ENCODE measurements at regions not wholly inside any gene's neighbourhood (a gene's known extent, or its start where the extent isn't known, plus 50 kb on each side); places are given as distances from the start of the nearest gene placed in this dataset.

DNA sequence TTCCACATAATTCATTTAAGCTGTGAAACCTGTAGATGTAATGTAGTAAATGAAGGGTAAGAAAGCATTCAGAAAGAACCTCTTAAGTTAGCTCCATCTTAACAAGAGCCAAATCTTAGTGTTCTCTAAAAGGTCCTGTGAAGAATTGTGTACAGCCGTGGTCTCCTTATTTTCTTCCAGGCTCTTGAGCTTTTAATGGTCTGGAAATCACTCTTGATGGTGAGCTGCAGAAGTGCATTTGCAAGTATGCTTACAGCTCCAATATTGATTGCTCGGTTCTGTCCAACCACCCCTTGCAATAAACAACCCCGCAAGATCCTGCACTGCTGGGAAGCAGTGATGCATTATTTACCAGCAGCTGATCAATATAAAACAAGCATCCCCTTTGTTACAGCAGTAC lies 690.8 kb upstream of the FZD8 start:
- no peaks in the 10 kb centered on the region for H3K36me3 Mint-ChIP-seq (ENCODE audit: low read depth)
- DNase-seq, result no peak
- POLR2A ChIA-PET, result no interaction called here
- no peak overlapping the region for H3K4me3 Mint-ChIP-seq
- H3K27me3 Mint-ChIP-seq, result no peaks in the 10 kb centered on the region
- CTCF ChIA-PET, result no interaction called here
- no peak for ATAC-seq
- no peak overlapping the region for H3K27ac Mint-ChIP-seq
- intact Hi-C loops (cut with micrococcal nuclease), result no loop called here
- no peaks in the 10 kb centered on the region for H3K9me3 Mint-ChIP-seq
- no peaks in the 10 kb centered on the region for H3K4me1 Mint-ChIP-seq (ENCODE audit: low read depth)
- TF ChIP-seq, protein P1, sequence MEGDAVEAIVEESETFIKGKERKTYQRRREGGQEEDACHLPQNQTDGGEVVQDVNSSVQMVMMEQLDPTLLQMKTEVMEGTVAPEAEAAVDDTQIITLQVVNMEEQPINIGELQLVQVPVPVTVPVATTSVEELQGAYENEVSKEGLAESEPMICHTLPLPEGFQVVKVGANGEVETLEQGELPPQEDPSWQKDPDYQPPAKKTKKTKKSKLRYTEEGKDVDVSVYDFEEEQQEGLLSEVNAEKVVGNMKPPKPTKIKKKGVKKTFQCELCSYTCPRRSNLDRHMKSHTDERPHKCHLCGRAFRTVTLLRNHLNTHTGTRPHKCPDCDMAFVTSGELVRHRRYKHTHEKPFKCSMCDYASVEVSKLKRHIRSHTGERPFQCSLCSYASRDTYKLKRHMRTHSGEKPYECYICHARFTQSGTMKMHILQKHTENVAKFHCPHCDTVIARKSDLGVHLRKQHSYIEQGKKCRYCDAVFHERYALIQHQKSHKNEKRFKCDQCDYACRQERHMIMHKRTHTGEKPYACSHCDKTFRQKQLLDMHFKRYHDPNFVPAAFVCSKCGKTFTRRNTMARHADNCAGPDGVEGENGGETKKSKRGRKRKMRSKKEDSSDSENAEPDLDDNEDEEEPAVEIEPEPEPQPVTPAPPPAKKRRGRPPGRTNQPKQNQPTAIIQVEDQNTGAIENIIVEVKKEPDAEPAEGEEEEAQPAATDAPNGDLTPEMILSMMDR (IDR thresholded peaks at IDR 0.05), result no peak

DNA sequence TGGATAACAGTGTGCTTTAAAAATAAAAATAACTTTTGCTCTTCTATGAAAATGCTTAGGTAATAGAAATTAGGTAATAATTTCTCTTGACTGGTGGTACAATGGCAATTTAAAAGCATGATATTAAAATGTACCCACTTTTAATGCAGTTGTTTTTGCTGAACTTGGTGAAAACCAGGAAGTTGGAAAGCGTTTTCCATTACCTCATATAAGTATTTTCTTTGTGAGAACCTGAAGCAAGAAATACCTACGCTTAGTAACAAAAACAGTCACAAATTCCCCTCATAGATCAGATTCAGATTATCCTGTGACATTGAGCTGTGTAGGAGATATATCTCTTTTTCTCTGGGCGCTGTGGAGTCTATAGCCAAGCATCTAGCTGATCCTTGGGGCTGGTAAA lies 689.0 kb upstream of the FZD8 start:
- intact Hi-C loops (cut with micrococcal nuclease), result no loop called here
- CTCF ChIA-PET, result no interaction called here
- no peaks in the 10 kb centered on the region for H3K4me1 Mint-ChIP-seq (ENCODE audit: low read depth)
- no peak overlapping the region for H3K4me3 Mint-ChIP-seq
- no peaks in the 10 kb centered on the region for H3K9me3 Mint-ChIP-seq
- no peaks in the 10 kb centered on the region for H3K36me3 Mint-ChIP-seq (ENCODE audit: low read depth)
- ATAC-seq (no peak), DNase-seq (no peak)
- H3K27ac Mint-ChIP-seq, result no peak overlapping the region
- no peaks in the 10 kb centered on the region for H3K27me3 Mint-ChIP-seq
- POLR2A ChIA-PET, result no interaction called here
- TF ChIP-seq, protein P1 (IDR thresholded peaks at IDR 0.05), result no peak

GRCh38 chr10:36325815-36326214 lies 683.7 kb upstream of the FZD8 start:
- CTCF ChIA-PET, result no interaction called here
- TF ChIP-seq, protein P1 (IDR thresholded peaks at IDR 0.05), result no peak
- H3K9me3 Mint-ChIP-seq, result peaks cover 13% of the 10 kb centered on the region
- no peaks in the 10 kb centered on the region for H3K36me3 Mint-ChIP-seq (ENCODE audit: low read depth)
- H3K4me1 Mint-ChIP-seq (ENCODE audit: low read depth), result no peaks in the 10 kb centered on the region
- DNase-seq (no peak), ATAC-seq (no peak)
- no peak overlapping the region for H3K4me3 Mint-ChIP-seq
- H3K27me3 Mint-ChIP-seq, result no peaks in the 10 kb centered on the region
- intact Hi-C loops (cut with micrococcal nuclease), result no loop called here
- POLR2A ChIA-PET, result no interaction called here
- H3K27ac Mint-ChIP-seq, result no peak overlapping the region

- peaks cover 17% of the 10 kb centered on the region for H3K9me3 Mint-ChIP-seq
- ChIA-PET POLR2A (no interaction called here), CTCF (no interaction called here)
- no peaks in the 10 kb centered on the region for H3K36me3 Mint-ChIP-seq (ENCODE audit: low read depth)
- ATAC-seq (no peak), DNase-seq (no peak)
- TF ChIP-seq, protein P1 (IDR thresholded peaks at IDR 0.05), result no peak
- H3K27ac Mint-ChIP-seq, result no peak overlapping the region
- intact Hi-C loops (cut with micrococcal nuclease), result no loop called here
- no peaks in the 10 kb centered on the region for H3K4me1 Mint-ChIP-seq (ENCODE audit: low read depth)
- H3K4me3 Mint-ChIP-seq, result no peak overlapping the region
- H3K27me3 Mint-ChIP-seq, result no peaks in the 10 kb centered on the region
Measured at GRCh38 chr10:36324831-36325230, 682.7 kb upstream of the FZD8 start.

GRCh38 chr10:36313142-36313541 lies 671.0 kb upstream of the FZD8 start:
- H3K4me3 Mint-ChIP-seq, result no peak overlapping the region
- TF ChIP-seq, protein P1 (IDR thresholded peaks at IDR 0.05), result no peak
- H3K9me3 Mint-ChIP-seq, result peaks cover 2% of the 10 kb centered on the region
- no peaks in the 10 kb centered on the region for H3K36me3 Mint-ChIP-seq (ENCODE audit: low read depth)
- DNase-seq (no peak), ATAC-seq (no peak)
- H3K4me1 Mint-ChIP-seq (ENCODE audit: low read depth), result no peaks in the 10 kb centered on the region
- H3K27me3 Mint-ChIP-seq, result no peaks in the 10 kb centered on the region
- POLR2A ChIA-PET, result no interaction called here
- no peak overlapping the region for H3K27ac Mint-ChIP-seq
- CTCF ChIA-PET, result no interaction called here
- intact Hi-C loops (cut with micrococcal nuclease), result no loop called here
